GM19035 (cell line): ENCODE measurements at regions not wholly inside any gene's neighbourhood (a gene's known extent, or its start where the extent isn't known, plus 50 kb on each side); places are given as distances from the start of the nearest gene placed in this dataset.

Experiments
- ATAC-seq: cut with Tn5 transposase; IDR thresholded peaks from one replicate; pipeline ENCODE4 v1.9.1; 2021; ENCODE audit not compliant: unreplicated experiment

DNA sequence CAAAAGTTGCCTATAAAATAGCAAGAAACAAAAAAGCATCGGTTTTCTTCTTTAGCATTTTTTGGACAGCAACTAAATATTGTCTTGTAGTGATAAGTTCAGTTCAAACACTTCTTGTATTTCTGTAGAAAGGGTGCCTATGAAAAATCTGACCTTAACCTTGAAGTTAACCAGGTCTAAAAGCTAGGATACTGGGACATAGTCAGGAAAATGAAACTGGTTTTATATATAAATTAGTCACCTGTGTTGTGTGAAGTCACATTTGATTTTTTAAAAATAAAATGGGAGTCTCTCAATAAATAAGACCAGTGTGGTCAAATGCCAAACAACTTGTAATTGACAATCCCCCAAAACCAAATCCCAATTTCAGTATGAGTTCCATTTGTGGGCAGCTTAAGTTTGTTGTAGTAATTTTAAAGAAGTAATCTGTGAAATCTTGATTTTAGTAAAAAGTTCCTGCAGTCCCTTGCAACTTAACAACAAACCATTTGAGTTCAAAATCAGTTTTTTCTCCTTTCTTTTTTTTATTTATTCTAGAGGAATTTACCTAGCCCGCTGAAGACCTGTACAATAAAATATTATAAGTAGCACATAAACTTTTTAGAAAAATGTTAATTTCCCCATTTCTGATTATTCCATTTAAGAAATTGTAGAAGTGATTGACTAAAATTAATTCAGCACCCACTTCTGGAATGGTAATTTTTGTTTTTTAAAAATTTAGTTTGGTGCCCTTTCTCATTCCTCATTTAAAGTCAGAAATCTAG, 84.5 kb upstream of the PPARA start:
- ATAC-seq: no peak

DNA sequence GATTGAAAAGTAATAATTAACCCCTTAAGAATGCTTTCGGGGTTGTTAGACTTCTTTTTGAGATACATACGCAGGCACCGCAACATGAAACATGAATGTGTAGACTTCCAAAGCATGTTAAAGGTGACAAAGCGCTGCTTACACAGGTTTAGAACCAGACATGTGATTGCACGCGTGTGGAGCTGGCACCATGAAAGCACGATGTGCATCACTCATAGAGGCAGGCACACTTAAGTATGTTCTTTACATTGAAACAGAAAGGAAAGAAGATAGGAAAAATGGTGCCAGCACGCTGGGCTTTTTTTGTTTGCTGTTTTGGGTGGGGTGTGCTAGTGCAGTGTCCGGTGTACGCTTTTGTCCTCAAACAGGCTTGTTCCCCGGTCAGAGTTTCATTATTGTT, 83.6 kb upstream of the PPARA start:
- no peak for ATAC-seq

DNA sequence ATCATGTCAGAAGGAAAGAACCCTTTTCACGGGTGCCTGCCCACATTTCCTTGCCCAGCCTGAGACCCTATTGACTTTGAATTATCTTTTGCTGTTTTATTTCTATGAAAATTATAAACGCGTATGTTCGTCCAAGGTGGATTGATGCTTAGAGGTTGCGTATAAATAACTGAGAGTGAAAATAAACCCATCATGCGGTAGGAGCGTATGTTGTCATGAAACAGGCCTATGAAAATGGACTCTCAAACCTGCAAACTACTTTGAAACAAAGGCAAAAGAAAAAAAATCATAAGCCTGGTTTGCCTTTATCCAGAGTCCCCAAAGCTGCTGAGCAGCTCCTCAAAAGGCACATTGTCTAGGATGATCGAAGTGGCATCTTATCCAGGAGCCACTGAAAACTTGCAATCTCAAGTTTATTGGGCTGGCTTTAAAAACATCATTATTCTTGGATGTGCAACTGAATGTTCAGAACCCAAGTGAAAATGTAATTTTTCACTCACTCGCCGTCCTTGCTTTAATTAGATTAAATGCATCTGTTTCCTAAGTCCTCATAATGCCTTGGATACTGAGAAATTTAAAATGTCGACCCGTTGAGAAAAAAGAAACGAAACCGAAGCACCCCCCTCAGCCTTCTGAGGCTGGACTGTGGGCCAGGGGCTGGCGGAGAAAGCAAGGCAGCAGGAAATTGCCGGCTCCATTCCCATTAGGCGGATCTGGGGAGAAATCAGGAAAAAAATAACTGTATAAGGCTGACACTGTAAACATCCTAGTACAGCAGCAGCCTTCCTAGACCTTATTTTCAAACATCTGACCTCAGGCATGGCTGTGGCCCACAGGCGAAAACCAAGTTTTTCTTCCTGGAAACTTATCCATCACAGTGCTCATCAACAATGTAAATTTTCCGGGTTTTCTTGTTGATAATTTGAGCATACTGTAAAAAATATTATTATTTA, 82.9 kb upstream of the PPARA start:
- no peak for ATAC-seq

DNA sequence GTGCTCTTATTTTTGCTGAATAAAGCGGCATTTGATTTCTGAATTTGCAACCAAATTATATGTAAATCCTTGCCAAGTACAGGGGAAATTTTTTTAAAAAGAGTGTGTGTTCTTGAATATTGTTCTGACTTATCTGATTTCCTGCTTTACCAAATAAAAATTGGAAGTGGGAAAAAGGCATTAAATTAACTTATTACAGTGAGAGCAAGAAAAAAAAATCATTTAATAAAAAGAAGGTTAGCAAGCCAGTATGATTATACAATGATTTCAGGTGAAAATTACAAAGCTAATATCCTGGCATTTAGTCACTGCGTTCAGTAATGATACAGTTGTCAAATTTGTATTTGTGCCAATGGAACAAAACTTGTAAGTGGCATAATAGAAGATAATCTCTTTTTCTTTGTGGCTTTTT, 82.1 kb upstream of the PPARA start:
- ATAC-seq: no peak

DNA sequence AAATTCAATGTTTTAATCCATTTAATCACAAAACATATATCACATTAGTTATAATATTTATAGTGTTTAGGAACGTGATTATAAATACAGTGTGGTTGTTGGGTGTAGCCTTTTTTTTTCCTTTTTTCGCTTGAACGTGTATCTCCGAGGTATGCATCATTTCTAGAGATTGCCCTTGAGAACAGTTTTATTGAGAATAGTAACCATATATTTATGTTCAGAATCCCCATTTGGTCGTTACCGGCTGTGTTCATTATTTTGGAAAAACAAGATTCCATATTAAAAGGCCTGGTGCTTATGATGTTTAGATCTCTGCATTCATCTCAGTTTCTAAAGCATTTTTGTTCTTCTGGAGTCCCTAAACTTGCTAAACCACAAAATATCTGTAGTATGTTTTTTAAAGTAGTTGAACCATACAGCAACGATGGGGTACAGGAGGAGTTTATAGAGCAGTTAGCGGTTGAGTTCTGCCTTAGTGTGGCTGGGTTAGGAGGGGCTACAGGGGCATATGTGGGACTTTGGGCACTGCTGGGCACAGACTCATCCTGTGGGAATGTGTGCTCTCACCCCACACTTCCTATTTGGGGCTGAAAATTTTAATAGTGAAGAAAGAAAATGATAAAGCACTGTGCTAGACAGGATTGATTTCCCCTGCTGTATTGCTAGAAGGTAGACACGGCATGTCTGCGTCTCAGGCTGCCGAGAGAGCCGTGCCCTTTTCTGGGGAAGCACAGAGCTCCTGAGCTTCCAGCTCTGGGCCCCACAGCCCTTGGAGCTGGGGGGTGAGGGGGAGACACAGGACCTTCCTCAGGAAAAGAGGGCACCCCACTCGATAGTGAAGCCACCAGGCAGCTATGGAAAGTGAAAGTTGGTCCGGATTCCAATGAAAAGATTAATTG, 81.5 kb upstream of the PPARA start:
- ATAC-seq: no peak

DNA sequence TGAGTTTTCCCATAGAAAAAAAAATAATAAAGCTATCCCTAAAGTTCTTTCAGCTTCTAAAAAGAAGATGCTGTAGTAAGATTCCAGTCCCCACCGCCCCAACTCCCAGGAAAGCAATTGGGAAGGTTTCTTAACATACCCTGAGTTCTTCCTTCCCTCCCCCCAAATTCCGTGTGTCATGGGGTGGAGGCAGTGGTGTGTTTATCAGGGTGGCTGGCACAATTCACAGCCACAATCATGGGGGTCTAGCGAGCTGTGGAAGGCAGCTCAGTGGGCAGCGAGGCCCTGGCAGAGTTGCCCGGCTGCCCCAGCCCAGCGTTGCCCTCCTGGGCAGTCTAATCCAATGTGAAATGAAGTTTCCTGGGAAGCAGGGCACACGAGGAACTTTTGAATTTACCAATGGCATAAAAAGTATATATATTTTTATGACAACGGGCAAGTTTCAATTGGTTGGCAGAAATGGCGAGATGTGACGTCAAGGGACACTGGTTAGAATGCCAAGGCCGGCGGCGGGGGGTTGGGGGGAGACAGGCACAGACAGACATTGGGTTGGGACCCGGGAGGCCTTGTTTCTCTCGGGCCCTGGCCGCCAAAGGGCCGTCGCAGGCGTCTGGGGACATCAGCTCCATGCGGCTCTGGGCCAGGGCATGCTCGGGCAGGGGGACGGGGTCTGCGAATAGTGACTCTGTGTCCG, 80.7 kb upstream of the PPARA start:
- ATAC-seq: no peak

DNA sequence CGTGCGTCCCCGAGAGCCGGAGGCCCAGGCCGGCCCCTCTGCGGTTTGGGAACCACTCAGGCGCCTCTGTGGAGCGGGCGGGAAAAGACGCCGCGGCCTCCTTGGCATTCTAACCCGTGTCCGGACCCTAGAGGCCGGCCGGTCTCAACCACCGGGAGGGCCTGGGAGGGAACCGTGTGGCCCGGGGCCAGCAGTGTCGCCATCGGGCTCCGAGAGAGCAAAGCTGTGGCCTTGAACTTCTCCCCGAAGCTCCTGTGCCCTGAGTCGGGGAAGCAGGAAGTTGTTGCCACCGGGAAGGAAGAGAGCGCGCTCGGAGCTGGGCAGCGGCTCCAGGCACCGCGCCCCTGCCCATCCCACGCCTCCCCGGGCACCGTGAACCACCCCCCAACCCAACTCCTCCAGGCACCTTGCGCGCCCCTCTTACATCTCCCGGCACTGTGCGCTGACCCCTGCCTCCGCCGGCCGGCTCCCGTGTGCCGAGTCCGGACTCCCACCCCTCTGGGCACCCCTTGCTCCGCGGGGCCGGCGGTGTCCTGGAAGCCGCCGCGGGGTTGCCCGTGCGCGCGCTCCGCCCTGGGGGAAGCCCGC, 80.0 kb upstream of the PPARA start:
- ATAC-seq: no peak

DNA sequence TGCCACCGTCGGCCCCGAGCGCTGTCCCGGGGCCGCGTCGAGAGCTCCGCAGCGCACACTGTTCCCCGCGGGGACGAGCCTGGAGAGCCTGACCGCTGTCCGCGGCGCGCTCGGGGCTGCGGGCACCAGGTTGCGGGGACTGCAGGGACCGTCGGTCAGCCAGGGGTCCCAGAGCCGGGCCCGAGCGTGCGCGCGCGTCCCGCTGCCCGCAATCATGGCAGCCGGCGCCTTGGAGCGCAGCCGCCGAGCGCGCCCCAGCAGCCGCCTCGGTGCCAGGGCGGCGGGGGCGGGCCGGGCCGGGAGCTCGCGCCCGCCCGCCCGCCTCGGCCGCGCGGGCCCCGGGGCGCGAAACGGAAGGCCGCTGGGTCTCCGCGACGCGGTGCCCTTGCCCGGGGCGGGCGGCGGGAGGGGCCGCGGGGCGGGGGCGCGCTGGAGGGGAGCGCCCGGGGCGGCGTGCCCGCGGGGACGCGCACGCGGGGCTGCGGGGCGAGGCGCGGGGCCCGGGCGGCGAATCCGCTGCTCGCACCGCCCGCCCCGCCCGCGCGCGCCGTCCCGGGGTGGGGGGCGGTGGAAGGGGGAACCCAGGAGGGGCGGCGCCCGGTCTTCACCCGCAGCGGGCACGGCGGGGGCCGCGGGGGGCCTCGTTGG, 79.4 kb upstream of the PPARA start:
- ATAC-seq: no peak

DNA sequence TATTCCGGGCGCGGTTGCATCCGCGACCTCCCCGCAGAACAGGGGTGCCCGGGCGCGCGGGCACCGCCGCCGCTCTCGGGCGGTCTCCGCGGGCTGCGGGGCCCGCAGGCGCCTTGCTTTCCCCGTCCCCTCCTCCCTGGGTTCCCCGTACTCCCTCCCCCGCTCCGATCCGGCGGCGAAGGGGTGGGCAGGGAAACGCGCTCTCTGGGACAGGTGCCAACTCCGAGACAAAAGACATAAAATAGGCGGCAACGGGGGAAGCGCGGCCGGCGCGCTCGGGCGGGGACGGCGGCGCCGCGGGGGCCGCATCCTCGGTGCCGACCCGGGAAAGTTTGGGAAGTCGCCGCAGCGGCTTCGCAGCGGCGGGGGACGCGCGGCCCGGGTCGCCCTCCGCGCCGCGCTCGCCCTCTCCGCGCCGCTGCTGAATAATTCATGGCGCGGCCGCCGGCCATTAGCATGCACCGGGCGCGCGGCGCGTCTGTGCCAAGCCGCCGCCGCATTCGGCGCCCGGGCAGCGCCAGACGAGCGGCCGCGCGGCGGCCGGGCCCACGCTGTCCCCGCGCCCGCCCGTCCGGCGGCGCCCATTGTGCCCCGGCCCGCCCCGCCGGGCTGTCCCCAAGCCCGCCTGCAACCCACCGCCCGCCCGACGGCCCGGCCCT, 78.7 kb upstream of the PPARA start:
- ATAC-seq: no peak

DNA sequence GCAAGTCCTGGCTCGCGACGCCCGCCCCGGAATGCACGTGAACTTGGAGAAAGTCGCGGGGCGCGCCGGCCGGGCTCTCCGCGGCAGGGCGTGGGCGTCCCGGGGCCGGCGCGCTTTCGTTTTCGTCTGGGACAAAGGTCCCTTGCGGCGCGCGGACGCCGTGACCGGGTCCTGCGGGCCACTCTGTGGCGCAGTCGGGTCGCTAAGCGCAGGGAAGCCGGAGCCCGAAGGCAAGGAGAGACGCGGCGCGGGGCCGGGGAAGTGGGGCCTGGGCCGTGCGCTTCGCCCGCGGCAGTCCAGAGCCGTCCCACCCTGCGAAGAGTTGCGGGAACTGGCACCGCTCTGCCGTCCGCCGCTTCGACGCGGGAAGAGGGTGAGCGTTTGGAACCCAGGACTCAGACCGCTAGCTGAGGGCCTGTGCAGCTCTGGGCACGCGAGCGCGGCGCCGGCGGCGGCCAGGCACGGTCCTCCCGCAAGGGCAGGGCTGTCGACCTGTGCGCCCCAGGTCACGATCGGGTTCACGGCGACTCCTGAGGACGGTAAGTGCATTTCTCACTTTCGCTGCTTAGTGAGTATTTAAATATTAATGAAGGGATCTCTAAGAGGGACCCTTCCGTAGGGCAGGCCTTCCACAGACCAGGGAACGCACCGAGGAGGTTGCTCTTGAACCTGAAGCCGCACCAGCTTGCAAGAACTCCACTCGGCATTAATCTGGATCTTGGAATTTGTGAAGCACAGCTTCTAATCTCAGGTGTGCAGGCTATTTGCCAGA, 78.0 kb upstream of the PPARA start:
- no peak for ATAC-seq

DNA sequence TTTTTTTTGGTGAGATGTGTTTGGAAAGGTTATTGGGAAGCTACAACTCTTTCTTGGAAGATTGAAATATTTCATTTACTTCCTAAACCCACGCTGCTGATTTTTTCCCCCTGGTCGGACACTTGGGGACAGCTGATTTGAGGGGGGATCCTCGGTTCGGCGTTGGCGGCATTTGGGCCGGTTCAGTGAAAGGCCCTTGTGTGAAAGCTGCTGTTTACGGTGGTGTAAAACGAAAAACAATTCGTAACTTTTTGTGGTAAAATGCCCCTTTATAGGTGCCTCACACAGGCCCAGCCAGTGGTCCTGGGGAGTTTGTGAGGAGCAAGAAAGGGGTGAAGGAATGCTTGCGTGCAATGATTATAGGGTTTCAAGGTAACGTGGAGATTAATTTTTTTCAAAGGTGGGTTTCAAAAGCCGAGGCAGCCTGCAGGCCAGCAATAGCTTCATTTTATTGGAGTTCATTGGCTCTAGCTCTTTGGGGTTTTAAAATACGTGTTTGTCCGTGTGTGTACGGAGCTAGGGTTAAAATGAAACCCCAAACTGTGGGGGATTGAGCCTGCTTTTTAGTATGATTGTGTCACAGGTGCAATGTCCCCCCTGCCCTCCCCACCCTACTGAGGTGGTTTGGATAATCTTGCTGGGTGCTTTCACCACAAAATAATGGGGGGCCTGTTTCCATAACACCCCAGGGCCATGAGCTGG, 77.2 kb upstream of the PPARA start:
- ATAC-seq: no peak

DNA sequence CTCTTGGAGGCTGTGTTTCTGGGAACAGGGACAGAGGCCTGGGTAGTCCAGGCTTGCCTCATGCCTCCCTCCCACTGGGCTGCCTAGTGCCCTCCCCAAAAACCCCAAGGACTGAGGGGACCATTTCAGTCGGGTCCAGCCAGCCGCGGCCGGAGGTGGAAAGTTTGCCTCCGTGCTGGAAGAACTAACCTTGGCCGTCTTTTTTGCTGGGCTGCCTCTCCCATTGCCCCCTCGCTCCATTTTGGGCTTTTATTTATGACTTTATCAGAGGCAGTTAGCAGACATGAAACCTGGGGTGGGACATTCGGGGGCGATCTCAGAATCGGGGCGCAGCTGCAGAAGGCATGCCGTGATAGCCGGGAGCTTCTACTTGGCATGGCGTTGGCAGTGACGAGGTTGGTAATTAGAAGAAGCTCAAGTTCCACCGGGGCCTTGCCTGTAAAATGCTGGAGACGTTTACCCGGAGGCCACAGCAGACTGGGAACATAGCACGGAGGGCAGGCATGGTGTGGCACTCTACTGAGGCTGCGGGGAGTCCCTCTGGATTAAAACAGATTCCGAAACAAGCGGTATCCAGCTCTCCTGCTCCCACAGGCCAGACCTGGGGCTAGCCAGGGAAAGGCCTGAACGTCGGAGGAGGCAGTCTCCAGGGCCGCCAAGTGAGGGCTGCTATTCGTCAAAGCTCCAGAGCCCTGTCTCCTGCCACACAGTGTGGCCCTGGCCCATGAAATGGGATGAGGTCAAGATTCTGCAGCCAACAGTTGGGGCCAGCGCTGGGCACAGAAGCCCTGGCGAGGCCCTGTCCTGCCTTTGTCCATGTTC, 76.4 kb upstream of the PPARA start:
- ATAC-seq: no peak

DNA sequence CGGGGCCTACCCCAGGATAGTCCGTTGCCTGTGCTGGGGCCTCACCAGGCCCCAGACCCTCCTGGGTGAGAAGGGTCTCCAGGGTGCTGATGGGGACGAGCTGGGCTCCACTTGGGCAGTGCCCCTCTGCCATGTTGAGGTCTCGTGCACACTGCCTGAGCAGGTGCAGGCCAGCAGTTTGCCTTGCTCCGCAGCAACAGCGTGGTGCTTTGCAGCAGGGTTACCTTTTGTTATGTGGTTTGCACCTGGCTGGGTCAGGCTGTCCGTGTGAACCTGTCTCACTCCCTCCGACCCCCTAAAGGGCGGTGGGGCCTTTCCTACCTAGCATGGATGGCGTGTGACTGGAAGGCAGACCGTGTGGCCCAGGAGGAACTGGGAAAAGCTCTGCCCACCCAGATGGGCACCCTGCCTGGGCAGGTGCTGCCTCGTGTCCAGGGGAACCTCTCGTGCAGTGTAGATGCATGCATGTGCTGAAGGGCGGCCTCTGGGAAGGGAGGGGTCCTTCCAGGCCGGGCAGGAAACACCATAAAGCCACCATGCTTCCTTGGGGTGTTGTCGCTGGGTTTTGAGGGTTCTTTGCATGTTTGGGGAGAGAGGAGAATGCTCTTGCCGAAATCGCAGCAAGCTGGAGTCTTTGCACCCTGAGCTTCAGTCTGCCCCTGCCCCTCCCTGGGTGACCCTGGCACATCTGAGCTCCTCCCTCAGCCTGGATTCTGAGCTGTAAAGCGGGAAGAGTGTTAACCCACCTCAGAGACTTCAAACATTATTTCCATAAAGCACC, 75.4 kb upstream of the PPARA start:
- ATAC-seq: no peak

DNA sequence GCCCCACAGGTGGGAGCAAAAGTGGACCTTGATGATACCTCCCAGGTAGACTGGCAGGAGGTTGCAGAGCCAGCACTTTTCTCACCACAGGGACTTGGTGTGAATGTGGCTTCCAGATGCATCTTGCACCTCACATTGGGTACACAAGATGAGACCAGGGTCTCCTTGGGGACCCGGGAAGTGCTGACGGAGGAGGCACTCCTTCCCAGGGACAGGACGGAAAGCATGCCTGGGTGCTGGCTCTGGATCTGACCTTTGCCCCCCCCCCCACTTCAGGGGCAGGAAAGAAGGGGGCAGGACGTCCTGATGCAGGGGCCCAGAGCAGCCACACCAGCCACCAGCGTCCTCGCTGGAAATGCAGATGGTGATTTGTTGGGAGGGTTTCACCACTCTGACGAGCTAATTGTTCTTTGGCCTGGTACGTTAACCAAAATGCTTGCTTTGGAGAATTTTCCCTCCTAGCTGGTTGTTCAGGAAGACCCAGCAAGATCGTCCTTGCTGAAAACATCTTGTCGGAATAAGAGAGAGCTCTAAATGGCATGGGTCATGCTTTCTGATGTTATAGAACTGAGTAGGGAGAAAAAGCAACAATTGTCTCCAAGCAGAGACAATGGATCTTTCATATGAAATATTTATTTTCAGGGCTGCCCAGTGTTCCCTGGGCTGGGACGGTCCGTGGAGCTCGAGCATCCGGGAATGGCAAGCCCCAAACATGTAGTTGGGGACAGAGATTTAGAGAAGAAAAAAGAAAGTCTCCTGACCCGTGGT, 74.4 kb upstream of the PPARA start:
- ATAC-seq: no peak

DNA sequence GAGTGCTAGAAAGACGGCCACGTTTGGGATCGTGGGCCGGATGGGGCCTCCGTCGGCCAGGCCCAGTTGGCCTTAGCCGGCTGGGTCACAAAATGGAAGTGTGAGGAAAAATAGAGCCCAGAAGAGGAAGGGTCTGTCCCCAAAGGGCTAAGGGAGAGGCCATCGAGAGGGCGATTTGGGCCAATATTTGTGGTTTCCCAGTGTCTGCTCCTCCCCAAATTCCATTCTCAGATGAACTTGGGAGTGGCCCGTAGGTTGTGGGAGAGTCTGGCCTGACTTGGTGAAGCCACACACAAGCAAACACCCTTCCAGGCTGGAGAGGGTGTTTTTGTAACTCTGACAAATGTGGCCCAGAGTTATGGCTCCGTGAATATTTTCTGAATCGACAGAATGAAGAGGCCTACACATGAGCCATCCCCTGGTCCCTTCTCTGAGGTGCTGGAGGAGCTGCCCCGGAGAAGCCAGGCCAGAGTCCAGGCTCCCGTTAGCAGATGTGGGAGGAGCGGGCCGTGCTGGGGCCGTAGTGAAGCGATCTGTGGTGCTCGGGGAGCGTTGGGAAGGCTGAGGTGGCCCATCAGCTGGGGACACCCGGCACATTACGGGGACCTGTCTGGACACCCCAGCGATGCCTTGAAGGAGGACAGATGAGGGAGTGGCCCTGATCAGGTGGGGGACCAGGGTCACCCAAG, 73.5 kb upstream of the PPARA start:
- ATAC-seq: no peak
